ENCODE measurements at regions not wholly inside any gene's neighbourhood (a gene's known extent, or its start where the extent isn't known, plus 50 kb on each side); places are given as distances from the start of the nearest gene placed in this dataset.

DNA sequence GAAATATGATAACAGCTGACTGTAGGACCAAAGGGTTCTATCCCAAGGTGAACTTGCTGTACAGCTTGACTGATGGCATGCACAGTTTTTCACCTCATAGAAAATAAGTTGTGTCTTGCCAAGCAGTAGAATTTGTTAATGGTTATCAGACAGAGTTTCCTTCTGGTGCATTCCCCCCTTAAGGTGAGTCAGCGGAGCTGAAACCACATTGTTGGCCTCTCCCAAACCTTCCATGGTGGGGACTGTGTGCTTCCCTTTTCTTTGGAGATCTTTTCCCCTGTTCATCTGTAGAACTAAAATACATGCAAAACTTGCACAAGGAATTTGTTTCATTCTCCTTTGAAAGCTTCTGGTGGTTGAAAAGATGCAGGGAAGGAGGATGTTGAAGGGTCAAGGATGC lies 179.8 kb downstream of the FGF1 start:
- TF ChIP-seq NRF1 (conservative IDR thresholded peaks at IDR 0.05; ENCODE audit: low read depth, low read length) (no peak), POLR2A (IDR thresholded peaks at IDR 0.05; ENCODE audit: low read depth, low read length) (no peak), EGR1 (IDR thresholded peaks at IDR 0.05; ENCODE audit: borderline replicate concordance in 1 of 2, low read depth in 2 of 2, low read length in 2 of 2) (no peak), IKZF1 (conservative IDR thresholded peaks at IDR 0.05) (no peak), BRCA1 (IDR thresholded peaks at IDR 0.05; ENCODE audit: low read depth, low read length) (no peak), TAF1 (IDR thresholded peaks at IDR 0.05; ENCODE audit: borderline replicate concordance, low read depth, low read length) (no peak), GABPA (IDR thresholded peaks at IDR 0.05; ENCODE audit: low read depth) (no peak), ETV6 (conservative IDR thresholded peaks at IDR 0.05 in 1 of 2, IDR thresholded peaks at IDR 0.05 in 1 of 2; ENCODE audit: borderline replicate concordance in 1 of 2, low read depth in 1 of 2) (no peak)
- TF ChIP-seq, protein P1, sequence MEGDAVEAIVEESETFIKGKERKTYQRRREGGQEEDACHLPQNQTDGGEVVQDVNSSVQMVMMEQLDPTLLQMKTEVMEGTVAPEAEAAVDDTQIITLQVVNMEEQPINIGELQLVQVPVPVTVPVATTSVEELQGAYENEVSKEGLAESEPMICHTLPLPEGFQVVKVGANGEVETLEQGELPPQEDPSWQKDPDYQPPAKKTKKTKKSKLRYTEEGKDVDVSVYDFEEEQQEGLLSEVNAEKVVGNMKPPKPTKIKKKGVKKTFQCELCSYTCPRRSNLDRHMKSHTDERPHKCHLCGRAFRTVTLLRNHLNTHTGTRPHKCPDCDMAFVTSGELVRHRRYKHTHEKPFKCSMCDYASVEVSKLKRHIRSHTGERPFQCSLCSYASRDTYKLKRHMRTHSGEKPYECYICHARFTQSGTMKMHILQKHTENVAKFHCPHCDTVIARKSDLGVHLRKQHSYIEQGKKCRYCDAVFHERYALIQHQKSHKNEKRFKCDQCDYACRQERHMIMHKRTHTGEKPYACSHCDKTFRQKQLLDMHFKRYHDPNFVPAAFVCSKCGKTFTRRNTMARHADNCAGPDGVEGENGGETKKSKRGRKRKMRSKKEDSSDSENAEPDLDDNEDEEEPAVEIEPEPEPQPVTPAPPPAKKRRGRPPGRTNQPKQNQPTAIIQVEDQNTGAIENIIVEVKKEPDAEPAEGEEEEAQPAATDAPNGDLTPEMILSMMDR (IDR thresholded peaks at IDR 0.05 in 2 of 3, conservative IDR thresholded peaks at IDR 0.05 in 1 of 3; ENCODE audit: control insufficient read depth in 2 of 3, extremely low read depth in 1 of 3, insufficient read depth in 1 of 3, low read depth in 3 of 3, low read length in 3 of 3) = no peak
- TF ChIP-seq, protein P2, sequence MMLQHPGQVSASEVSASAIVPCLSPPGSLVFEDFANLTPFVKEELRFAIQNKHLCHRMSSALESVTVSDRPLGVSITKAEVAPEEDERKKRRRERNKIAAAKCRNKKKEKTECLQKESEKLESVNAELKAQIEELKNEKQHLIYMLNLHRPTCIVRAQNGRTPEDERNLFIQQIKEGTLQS (IDR thresholded peaks at IDR 0.05; ENCODE audit: borderline replicate concordance, extremely low read depth, low read depth, low read length) = no peak
- TF ChIP-seq, protein P3, sequence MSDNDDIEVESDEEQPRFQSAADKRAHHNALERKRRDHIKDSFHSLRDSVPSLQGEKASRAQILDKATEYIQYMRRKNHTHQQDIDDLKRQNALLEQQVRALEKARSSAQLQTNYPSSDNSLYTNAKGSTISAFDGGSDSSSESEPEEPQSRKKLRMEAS (IDR thresholded peaks at IDR 0.05; ENCODE audit: low read depth, low read length) = no peak
- TF ChIP-seq, protein P4, sequence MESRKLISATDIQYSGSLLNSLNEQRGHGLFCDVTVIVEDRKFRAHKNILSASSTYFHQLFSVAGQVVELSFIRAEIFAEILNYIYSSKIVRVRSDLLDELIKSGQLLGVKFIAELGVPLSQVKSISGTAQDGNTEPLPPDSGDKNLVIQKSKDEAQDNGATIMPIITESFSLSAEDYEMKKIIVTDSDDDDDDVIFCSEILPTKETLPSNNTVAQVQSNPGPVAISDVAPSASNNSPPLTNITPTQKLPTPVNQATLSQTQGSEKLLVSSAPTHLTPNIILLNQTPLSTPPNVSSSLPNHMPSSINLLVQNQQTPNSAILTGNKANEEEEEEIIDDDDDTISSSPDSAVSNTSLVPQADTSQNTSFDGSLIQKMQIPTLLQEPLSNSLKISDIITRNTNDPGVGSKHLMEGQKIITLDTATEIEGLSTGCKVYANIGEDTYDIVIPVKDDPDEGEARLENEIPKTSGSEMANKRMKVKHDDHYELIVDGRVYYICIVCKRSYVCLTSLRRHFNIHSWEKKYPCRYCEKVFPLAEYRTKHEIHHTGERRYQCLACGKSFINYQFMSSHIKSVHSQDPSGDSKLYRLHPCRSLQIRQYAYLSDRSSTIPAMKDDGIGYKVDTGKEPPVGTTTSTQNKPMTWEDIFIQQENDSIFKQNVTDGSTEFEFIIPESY (IDR thresholded peaks at IDR 0.05) = no peak
- TF ChIP-seq, protein P5, sequence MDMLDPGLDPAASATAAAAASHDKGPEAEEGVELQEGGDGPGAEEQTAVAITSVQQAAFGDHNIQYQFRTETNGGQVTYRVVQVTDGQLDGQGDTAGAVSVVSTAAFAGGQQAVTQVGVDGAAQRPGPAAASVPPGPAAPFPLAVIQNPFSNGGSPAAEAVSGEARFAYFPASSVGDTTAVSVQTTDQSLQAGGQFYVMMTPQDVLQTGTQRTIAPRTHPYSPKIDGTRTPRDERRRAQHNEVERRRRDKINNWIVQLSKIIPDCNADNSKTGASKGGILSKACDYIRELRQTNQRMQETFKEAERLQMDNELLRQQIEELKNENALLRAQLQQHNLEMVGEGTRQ (IDR thresholded peaks at IDR 0.05; ENCODE audit: borderline replicate concordance, low read depth, low read length) = no peak

All from GM12878 (cell line).